A673 (cell line): ENCODE measurements at regions not wholly inside any gene's neighbourhood (a gene's known extent, or its start where the extent isn't known, plus 50 kb on each side); places are given as distances from the start of the nearest gene placed in this dataset.

Source experiments
- BruUV-seq: library from RNA; stranded (reverse); fragments of 400-500 nt; replicated peaks from 2 replicates; lab custom pipeline; 2021; lab: Mats Ljungman, UMichigan
- CTCF ChIA-PET: fragments of 300-600 bp; sonication (Branson Sonifier 250); formaldehyde crosslinking; loops from one replicate; lab custom pipeline; 2022; ENCODE audit warnings: antibody characterized with exemption; lab: Charles Lee
- POLR2A ChIA-PET: fragments of 300-600 bp; sonication (Branson Sonifier 250); formaldehyde crosslinking; loops from one replicate; lab custom pipeline; 2022; ENCODE audit warnings: antibody characterized with exemption; ENCODE audit not compliant: low non-redundant PET; lab: Charles Lee
- DNase-seq: peaks from one replicate; pipeline ENCODE4 v3.0.0-alpha.2; 2015; ENCODE audit warnings: low spot score
- H3K27ac ChIP-seq: fragments of 200-600 bp; sonication (generic); 2 replicates; pipeline ENCODE4 v1.5.1; 2016; ENCODE audit warnings: mixed run types, low read depth, mild to moderate bottlenecking, mixed read lengths, antibody characterized with exemption, low read length; ENCODE audit not compliant: poor library complexity, severe bottlenecking
- H3K27me3 ChIP-seq: fragments of 200-600 bp; sonication (generic); replicated peaks from 2 replicates; pipeline ENCODE4 v1.6.1; 2017; ENCODE audit warnings: mixed run types, low read depth, mild to moderate bottlenecking, mixed read lengths, antibody characterized with exemption, low read length; ENCODE audit not compliant: insufficient read depth, poor library complexity
- H3K36me3 ChIP-seq: fragments of 200-600 bp; sonication (generic); 2 replicates; pipeline ENCODE4 v1.6.1; 2016; ENCODE audit warnings: mixed run types, mild to moderate bottlenecking, mixed read lengths, antibody characterized with exemption, low read length; ENCODE audit not compliant: insufficient read depth, poor library complexity, severe bottlenecking
- H3K4me1 ChIP-seq: fragments of 200-600 bp; sonication (generic); 2 replicates; pipeline ENCODE4 v1.6.1; 2017; ENCODE audit warnings: mixed run types, mild to moderate bottlenecking, mixed read lengths, antibody characterized with exemption, low read length; ENCODE audit not compliant: insufficient read depth, poor library complexity, severe bottlenecking
- H3K4me3 ChIP-seq: fragments of 200-600 bp; sonication (generic); 2 replicates; pipeline ENCODE4 v1.5.1; 2016; ENCODE audit warnings: low read depth, mixed run types, mild to moderate bottlenecking, mixed read lengths, low read length; ENCODE audit not compliant: poor library complexity, severe bottlenecking
- H3K9me3 ChIP-seq: fragments of 200-600 bp; sonication (generic); 2 replicates; pipeline ENCODE4 v1.6.1; 2016; ENCODE audit warnings: mixed run types, low read depth, mild to moderate bottlenecking, mixed read lengths, antibody characterized with exemption, low read length; ENCODE audit not compliant: poor library complexity, severe bottlenecking
- EZH2 ChIP-seq: fragments of 200-600 bp; sonication (generic); IDR thresholded peaks from 2 replicates; pipeline ENCODE4 v1.6.1; 2017; ENCODE audit warnings: borderline replicate concordance, low read depth, mild to moderate bottlenecking, mixed read lengths, antibody characterized with exemption, low read length; ENCODE audit not compliant: poor library complexity, severe bottlenecking
- intact Hi-C: fragments of 100-400 bp; cut with micrococcal nuclease; formaldehyde crosslinking; loops from one replicate; pipeline ENCODE4 v1.10.0; 2022; ENCODE audit not compliant: unreplicated experiment
- TF ChIP-seq, protein P1 (sequence below): fragments of 300-800, 200-600 bp; sonication (generic); conservative IDR thresholded peaks from 2 replicates; pipeline ENCODE4 v1.5.1; 2017; ENCODE audit warnings: low read depth, mild to moderate bottlenecking, antibody characterized with exemption, low read length, moderate library complexity, mixed read lengths

DNA sequence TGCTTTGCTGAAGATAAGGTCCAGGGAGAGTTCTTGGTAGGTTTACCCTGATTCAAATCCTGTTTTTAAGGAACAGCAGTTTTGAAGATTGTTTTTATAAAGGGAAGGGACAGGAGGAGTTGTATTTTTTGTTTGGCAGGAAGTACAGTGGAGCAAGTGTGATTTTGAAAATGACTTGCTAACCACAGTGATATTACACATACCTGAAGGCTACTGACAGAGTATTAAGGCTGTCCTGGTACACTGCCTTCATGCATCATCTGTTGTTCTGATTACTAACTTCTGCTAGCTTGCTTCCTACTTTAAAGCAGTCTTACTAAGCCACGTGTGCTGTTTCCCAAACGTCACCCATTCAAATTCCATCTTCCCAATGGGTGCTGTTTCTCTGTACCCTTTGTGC is 559.5 kb upstream of the SGCD start:
- intact Hi-C loops = no loop called here
- BruUV-seq = no TSS peak
- Histone ChIP-seq H3K4me1 (no peaks in the 10 kb centered on the region), H3K27me3 (no peaks in the 10 kb centered on the region), H3K36me3 (no peaks in the 10 kb centered on the region), H3K27ac (no peak overlapping the region), H3K9me3 (no peaks in the 10 kb centered on the region), H3K4me3 (no peak overlapping the region)
- ChIA-PET CTCF (no interaction called here), POLR2A (no interaction called here)
- TF ChIP-seq EZH2 = no peak
- TF ChIP-seq, protein P1, sequence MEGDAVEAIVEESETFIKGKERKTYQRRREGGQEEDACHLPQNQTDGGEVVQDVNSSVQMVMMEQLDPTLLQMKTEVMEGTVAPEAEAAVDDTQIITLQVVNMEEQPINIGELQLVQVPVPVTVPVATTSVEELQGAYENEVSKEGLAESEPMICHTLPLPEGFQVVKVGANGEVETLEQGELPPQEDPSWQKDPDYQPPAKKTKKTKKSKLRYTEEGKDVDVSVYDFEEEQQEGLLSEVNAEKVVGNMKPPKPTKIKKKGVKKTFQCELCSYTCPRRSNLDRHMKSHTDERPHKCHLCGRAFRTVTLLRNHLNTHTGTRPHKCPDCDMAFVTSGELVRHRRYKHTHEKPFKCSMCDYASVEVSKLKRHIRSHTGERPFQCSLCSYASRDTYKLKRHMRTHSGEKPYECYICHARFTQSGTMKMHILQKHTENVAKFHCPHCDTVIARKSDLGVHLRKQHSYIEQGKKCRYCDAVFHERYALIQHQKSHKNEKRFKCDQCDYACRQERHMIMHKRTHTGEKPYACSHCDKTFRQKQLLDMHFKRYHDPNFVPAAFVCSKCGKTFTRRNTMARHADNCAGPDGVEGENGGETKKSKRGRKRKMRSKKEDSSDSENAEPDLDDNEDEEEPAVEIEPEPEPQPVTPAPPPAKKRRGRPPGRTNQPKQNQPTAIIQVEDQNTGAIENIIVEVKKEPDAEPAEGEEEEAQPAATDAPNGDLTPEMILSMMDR = no peak
- DNase-seq = no peak

DNA sequence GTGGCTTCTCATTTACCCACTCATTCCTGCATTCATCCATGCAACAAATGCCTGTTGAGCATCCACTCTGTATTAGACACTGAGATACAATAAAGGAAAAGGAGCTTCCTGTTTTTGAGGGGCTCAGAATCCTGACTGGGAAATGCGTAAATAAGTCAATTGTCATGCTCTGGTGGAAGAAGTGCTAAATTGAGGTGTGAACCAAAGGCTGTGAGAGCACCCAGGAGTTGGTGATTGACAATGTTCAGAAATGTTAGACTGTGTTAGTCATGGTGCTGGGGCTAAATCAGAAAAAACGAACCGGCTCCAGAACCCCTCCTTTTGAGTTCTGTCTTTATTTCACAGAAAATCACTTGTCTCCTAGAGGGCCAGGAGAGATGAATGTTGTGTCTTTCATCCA is 558.6 kb upstream of the SGCD start:
- CTCF ChIA-PET = no interaction called here

DNA sequence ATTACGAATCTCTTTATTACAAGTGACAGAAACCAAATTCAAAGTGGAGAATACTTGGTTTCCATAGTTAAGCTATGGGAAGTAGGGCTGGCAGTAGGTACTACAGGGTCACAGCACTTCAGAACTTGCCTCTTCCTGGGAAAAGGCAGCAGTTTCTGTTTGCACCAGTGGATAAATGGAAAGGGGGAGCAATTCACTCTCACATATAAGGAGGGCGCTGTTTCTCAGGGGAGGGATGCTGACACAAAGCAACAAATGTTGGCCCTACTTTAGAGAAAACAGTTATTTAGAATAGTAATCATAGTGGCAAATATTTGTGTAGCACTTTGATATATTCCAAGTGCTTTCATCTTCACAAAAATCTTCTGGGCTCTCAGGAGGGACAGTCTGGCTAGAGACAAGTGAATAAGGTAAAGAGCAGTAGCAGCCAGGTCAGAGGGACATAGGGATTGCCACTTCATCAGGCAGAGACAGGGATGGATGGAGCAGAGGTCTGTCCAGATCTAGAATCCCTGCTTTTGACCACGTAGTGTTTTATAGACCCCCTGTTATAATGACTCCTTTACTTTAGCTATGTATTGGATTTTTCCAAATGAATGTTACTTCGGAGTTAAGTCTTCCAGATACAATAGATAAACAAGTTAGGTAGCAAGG is 554.8 kb upstream of the SGCD start:
- Histone ChIP-seq H3K4me1 (no peaks in the 10 kb centered on the region), H3K27me3 (no peaks in the 10 kb centered on the region), H3K4me3 (no peak overlapping the region), H3K27ac (no peak overlapping the region), H3K36me3 (no peaks in the 10 kb centered on the region), H3K9me3 (no peaks in the 10 kb centered on the region)
- CTCF ChIA-PET = no interaction called here
- DNase-seq = no peak
- intact Hi-C loops = no loop called here
- TF ChIP-seq, protein P1 = no peak
- no peak for TF ChIP-seq EZH2
- no TSS peak for BruUV-seq
- POLR2A ChIA-PET = no interaction called here

More for the DNA sequence above, 558.6 kb upstream of the SGCD start:
- Histone ChIP-seq H3K36me3 (no peaks in the 10 kb centered on the region), H3K27ac (no peak overlapping the region), H3K4me1 (no peaks in the 10 kb centered on the region), H3K27me3 (no peaks in the 10 kb centered on the region), H3K4me3 (no peak overlapping the region), H3K9me3 (no peaks in the 10 kb centered on the region)
- BruUV-seq = no TSS peak
- POLR2A ChIA-PET = no interaction called here
- TF ChIP-seq EZH2 = no peak
- TF ChIP-seq, protein P1 = no peak
- intact Hi-C loops = no loop called here
- no peak for DNase-seq
